GM12865 (cell line): ENCODE measurements at regions not wholly inside any gene's neighbourhood (a gene's known extent, or its start where the extent isn't known, plus 50 kb on each side); places are given as distances from the start of the nearest gene placed in this dataset.
A peak's percentile ranks its signal among the peaks of the same experiment; 100 is the strongest.

Source experiments
- DNase-seq: peaks from one replicate; pipeline ENCODE4 v3.0.0; 2010; ENCODE audit warnings: low read depth
- H3K4me3 ChIP-seq: 2 replicates; pipeline ENCODE4 v1.5.1; 2011; ENCODE audit warnings: mild to moderate bottlenecking, low read depth, low read length, control low read depth
- TF ChIP-seq, protein P1 (sequence below): IDR thresholded peaks from 2 replicates; pipeline ENCODE4 v1.5.1; 2011; ENCODE audit warnings: low read length, control low read depth, low read depth, inconsistent platforms; ENCODE audit not compliant: insufficient read depth; ENCODE audit errors: missing control alignments

DNA sequence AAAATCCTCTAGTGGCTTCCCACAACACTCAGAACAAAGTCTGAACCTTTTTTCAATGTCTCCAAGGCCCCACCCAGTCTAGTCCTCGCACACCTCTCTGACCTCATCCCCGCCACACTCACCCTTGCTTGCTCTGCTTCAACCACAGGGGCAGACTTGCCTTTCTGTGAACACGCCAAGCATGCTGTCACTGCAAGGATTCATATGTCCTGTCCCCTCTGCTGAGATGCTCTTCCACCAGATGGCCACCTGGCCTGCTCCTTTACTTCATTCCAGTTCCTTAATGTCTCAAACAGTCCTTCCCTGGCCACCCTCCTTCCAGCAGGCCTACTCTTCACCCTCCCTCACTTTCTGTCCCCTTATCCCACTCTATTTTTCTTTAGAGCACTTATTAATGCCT, 60.6 kb upstream of the ARHGAP20 start:
- H3K4me3 ChIP-seq: no peak overlapping the region
- TF ChIP-seq, protein P1, sequence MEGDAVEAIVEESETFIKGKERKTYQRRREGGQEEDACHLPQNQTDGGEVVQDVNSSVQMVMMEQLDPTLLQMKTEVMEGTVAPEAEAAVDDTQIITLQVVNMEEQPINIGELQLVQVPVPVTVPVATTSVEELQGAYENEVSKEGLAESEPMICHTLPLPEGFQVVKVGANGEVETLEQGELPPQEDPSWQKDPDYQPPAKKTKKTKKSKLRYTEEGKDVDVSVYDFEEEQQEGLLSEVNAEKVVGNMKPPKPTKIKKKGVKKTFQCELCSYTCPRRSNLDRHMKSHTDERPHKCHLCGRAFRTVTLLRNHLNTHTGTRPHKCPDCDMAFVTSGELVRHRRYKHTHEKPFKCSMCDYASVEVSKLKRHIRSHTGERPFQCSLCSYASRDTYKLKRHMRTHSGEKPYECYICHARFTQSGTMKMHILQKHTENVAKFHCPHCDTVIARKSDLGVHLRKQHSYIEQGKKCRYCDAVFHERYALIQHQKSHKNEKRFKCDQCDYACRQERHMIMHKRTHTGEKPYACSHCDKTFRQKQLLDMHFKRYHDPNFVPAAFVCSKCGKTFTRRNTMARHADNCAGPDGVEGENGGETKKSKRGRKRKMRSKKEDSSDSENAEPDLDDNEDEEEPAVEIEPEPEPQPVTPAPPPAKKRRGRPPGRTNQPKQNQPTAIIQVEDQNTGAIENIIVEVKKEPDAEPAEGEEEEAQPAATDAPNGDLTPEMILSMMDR: no peak
- DNase-seq: peak; percentile 19

DNA sequence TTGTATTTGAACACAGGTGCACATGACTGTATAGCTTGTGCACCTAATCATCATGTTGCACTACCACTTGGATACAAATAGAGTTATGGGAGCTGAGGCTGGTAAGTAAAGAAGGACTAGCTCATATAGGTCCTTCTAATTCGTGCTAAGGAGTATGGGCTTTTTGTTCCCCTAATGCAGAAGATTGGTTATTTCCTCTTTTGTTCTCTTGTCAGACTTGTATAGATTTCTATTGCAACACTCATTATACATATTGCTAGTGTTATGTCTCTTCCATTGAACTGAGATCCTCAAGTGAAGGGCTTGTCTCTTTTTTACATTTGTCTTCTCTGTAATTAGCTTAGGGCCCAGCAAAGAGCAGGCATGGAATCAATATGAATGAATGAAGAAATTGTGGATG, 54.1 kb upstream of the ARHGAP20 start:
- TF ChIP-seq, protein P1: no peak
- H3K4me3 ChIP-seq: no peak overlapping the region
- no peak for DNase-seq

DNA sequence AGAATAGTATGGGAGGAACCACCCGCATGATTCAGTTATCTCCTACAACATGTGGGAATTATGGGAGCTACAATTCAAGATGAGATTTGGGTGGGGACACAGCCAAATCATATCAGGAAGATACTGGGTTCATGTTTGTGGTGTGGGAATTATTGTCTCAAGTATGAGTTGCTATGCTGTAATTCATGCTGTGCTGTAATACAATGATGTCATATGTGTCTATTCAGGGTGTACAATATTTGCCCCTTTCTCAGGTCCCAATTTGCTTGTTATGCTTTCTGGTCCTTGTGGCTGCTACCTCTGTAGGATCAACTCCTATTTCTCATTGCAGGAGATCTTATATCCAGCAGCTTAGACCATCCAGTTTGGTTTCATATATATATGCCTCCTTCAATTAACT, 52.2 kb upstream of the ARHGAP20 start:
- DNase-seq: no peak
- TF ChIP-seq, protein P1: no peak
- no peak overlapping the region for H3K4me3 ChIP-seq

DNA sequence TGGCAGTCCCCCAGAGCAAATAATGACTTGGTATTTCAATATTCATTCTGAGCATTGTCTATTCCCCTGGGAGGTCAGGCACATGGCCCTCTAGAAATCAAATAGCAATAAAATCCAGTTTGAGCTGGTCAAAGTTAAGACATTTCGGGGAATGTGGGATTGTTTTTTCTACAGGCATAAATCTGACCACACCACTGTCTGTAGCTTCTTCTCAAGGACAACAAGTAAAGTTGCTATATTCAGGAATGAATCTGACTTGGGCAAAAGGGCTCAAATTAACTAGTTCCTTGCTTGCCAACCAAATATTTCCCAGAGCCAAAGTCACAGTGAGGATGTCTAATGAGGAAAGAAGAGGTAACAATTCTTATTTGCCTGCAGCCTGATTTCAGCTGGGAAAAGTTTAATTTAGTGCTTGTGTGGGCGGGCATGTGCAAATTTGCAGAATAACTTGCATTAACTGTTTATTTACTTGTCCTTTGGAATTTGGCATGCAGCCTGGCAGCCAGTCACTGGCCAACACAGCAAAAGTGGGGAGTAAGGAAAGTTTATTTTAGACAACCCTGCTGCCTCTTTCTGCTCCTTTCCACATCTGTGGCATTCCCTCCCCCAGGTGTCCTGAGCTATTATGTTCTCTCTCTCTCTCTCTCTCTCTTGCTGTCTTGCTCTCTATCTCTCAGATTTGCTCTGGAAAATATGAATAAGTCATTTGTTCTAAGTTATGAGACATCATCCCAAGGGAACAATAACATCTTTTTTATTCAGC, 51.2 kb upstream of the ARHGAP20 start:
- TF ChIP-seq, protein P1: no peak
- no peak overlapping the region for H3K4me3 ChIP-seq
- no peak for DNase-seq

DNA sequence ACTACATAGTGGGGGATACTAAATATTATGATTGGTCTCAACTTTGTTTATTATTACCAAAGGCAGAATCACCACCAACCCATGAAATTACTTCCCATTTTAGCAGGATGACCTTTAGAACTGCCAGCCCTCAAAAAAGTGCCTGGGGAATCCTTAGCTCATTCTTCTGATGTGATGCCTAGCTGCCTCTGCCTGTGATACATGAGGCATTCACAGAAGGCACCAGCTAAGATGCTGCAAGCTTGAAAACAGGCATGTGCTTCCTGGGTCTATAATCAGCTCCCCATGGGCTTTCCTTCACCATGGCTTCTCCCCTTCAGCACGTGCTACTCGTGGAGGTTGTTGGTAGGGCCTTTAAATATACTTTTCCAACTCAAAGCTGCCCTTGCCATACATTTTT, 50.4 kb upstream of the ARHGAP20 start:
- TF ChIP-seq, protein P1: no peak
- H3K4me3 ChIP-seq: no peak overlapping the region
- DNase-seq: no peak
